Breast epithelium (tissue), 3 donors: ENCODE measurements at regions not wholly inside any gene's neighbourhood (a gene's known extent, or its start where the extent isn't known, plus 50 kb on each side); places are given as distances from the start of the nearest gene placed in this dataset.

ENCODE experiments used
- POLR2AphosphoS5 ChIP-seq, 3 donors: sonication (generic); formaldehyde crosslinking; IDR thresholded peaks; one replicate each; pipeline ENCODE4 v1.6.1; 2017; ENCODE audit warnings: antibody characterized with exemption in 3 of 3
- TF ChIP-seq, protein P1 (sequence below), 3 donors: fragments of 450-650 bp; IDR thresholded peaks; one replicate each; pipeline ENCODE4 v1.5.1; 2016 to 2017; ENCODE audit warnings: antibody characterized with exemption in 3 of 3, mild to moderate bottlenecking in 3 of 3, moderate library complexity in 3 of 3

- no peak for TF ChIP-seq POLR2AphosphoS5 (IDR thresholded peaks at IDR 0.05)
- TF ChIP-seq, protein P1, sequence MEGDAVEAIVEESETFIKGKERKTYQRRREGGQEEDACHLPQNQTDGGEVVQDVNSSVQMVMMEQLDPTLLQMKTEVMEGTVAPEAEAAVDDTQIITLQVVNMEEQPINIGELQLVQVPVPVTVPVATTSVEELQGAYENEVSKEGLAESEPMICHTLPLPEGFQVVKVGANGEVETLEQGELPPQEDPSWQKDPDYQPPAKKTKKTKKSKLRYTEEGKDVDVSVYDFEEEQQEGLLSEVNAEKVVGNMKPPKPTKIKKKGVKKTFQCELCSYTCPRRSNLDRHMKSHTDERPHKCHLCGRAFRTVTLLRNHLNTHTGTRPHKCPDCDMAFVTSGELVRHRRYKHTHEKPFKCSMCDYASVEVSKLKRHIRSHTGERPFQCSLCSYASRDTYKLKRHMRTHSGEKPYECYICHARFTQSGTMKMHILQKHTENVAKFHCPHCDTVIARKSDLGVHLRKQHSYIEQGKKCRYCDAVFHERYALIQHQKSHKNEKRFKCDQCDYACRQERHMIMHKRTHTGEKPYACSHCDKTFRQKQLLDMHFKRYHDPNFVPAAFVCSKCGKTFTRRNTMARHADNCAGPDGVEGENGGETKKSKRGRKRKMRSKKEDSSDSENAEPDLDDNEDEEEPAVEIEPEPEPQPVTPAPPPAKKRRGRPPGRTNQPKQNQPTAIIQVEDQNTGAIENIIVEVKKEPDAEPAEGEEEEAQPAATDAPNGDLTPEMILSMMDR (IDR thresholded peaks at IDR 0.05), result no peak
Observed at GRCh38 chr13:53622456-53622855, 593.8 kb downstream of the OLFM4 start.
